GM12891 (cell line): ENCODE measurements at regions not wholly inside any gene's neighbourhood (a gene's known extent, or its start where the extent isn't known, plus 50 kb on each side); places are given as distances from the start of the nearest gene placed in this dataset.

ENCODE experiments used
- PAX5 ChIP-seq: IDR thresholded peaks from 2 replicates; pipeline ENCODE4 v1.6.1; 2011; ENCODE audit warnings: low read length, moderate library complexity, mild to moderate bottlenecking; ENCODE audit not compliant: insufficient read depth, severe bottlenecking
- POLR2A ChIP-seq: IDR thresholded peaks from 2 replicates; pipeline ENCODE4 v1.6.1; 2011; ENCODE audit warnings: low read depth, low read length, control low read depth
- POLR2AphosphoS5 ChIP-seq: IDR thresholded peaks from 2 replicates; pipeline ENCODE4 v1.6.1; 2011; ENCODE audit warnings: low read depth, low read length, control low read depth
- SPI1 ChIP-seq: IDR thresholded peaks from 2 replicates; pipeline ENCODE4 v1.6.1; 2011; ENCODE audit warnings: low read depth, low read length, control low read depth
- TAF1 ChIP-seq: IDR thresholded peaks from 2 replicates; pipeline ENCODE4 v1.6.1; 2011; ENCODE audit warnings: low read depth, low read length, control low read depth

DNA sequence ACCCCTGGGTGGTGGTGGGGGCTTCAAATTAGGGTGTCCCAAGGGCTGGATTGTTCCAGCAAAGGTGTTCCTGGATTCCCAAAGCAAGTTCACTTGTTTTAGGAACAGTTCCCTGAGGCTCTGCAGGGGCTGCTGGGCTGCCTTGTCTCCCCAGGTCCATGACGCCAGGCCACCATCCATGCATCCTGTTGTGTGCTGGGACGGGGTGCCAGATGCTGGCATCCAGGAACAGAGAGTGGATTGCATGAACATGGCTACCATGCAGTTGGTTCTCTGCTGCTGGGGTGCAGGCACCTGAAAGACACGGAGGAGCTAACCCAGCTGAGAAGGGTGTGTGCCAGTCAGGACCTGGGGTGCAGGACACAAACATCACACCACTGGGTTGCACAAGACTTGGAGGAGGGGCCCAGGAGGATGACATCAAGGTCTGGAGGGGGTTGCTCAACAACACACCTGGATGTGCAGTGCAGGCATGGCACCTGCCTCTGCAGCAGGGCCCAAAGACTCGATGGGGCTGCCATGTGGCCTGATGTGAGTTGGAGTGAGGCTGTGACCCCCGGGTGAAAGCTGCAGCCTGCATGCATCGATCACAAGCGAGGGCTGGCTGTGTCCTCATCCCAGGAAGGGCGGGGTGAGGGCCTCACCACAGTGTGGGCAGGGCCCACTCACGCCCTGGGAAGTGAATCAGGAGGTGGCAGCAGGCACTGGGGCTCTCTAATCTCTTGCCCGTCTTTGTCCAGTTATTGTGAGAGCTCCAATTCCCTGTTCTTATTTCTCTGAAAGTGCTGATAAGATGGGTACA, 74.0 kb upstream of the CLDN5 start:
- TF ChIP-seq POLR2A (no peak), POLR2AphosphoS5 (no peak), TAF1 (no peak), PAX5 (no peak), SPI1 (no peak)
